HEK293 (cell line): ENCODE measurements at regions not wholly inside any gene's neighbourhood (a gene's known extent, or its start where the extent isn't known, plus 50 kb on each side); places are given as distances from the start of the nearest gene placed in this dataset.
"Not testable (repeated sequence)": the region's sequence is repeated elsewhere in the genome, so short reads cannot be mapped to it uniquely, and the experiment has no call there.

Experiments
- CTCF ChIA-PET: fragments of 350-600 bp; formaldehyde crosslinking; extraction: SDS; loops from one replicate; lab custom pipeline; 2021; ENCODE audit warnings: antibody characterized with exemption; lab: Yijun Ruan, JAX
- POLR2A ChIA-PET: fragments of 300-600 bp; formaldehyde crosslinking; extraction: SDS; loops from one replicate; lab custom pipeline; 2020; ENCODE audit warnings: antibody characterized with exemption, inconsistent platforms; lab: Yijun Ruan, JAX
- H3K27ac ChIP-seq: fragments of 200-500 bp; sonication (Bioruptor generic); 2 replicates; pipeline ENCODE4 v1.5.1; 2014; ENCODE audit warnings: low read depth, low read length, control low read depth, inconsistent platforms; ENCODE audit errors: extremely low read depth
- H3K36me3 ChIP-seq, 2 experiments: fragments of 200-500 bp in 1 of 2; sonication (Bioruptor generic) in 1 of 2; 1 replicate in 1 of 2; 2 replicates in 1 of 2; pipeline ENCODE4 v1.5.1; 2014 to 2017; ENCODE audit warnings: inconsistent platforms in 2 of 2, low read length in 2 of 2; ENCODE audit not compliant: control insufficient read depth in 2 of 2, insufficient read depth in 1 of 2
- H3K4me1 ChIP-seq: fragments of 200-500 bp; sonication (Bioruptor generic); 2 replicates; pipeline ENCODE4 v1.5.1; 2014; ENCODE audit warnings: mild to moderate bottlenecking, low read length, inconsistent platforms; ENCODE audit not compliant: control insufficient read depth, insufficient read depth
- H3K4me3 ChIP-seq: 2 replicates; pipeline ENCODE4 v1.5.1; 2011; ENCODE audit warnings: low read depth, mild to moderate bottlenecking, control low read depth, low read length, moderate library complexity
- H3K9me3 ChIP-seq: fragments of 200-500 bp; sonication (Bioruptor generic); 2 replicates; pipeline ENCODE4 v1.5.1; 2014; ENCODE audit warnings: low read depth, low read length, inconsistent platforms; ENCODE audit not compliant: control insufficient read depth, insufficient read depth
- ELK4 ChIP-seq: IDR thresholded peaks from 2 replicates; pipeline ENCODE4 v1.6.1; 2011; ENCODE audit warnings: mild to moderate bottlenecking, low read depth, low read length, borderline replicate concordance
- GLIS1 ChIP-seq: fragments of 450-650 bp; formaldehyde crosslinking; IDR thresholded peaks from 2 replicates; pipeline ENCODE4 v1.5.1; 2016; ENCODE audit warnings: missing biosample characterization, missing genetic modification characterization
- GLIS2 ChIP-seq: fragments of 450-650 bp; formaldehyde crosslinking; IDR thresholded peaks from 2 replicates; pipeline ENCODE4 v1.5.1; 2016; ENCODE audit warnings: missing biosample characterization, missing genetic modification characterization
- HOXA7 ChIP-seq: sonication (generic); formaldehyde crosslinking; IDR thresholded peaks from 2 replicates; pipeline ENCODE4 v1.8.1; 2022; ENCODE audit warnings: missing genetic modification reagents, borderline replicate concordance
- RBAK ChIP-seq: fragments of 450-650 bp; formaldehyde crosslinking; IDR thresholded peaks from 2 replicates; pipeline ENCODE4 v1.5.1; 2016; ENCODE audit warnings: missing biosample characterization, missing genetic modification characterization
- REPIN1 ChIP-seq: fragments of 450-650 bp; formaldehyde crosslinking; IDR thresholded peaks from 2 replicates; pipeline ENCODE4 v1.5.1; 2017; ENCODE audit warnings: missing biosample characterization, missing genetic modification characterization, low read depth
- ZBTB49 ChIP-seq: fragments of 450-650 bp; formaldehyde crosslinking; IDR thresholded peaks from 2 replicates; pipeline ENCODE4 v1.5.1; 2016; ENCODE audit warnings: missing biosample characterization, missing genetic modification characterization, low read depth
- ZNF146 ChIP-seq: fragments of 450-650 bp; formaldehyde crosslinking; IDR thresholded peaks from 2 replicates; pipeline ENCODE4 v1.5.1; 2016; ENCODE audit warnings: missing biosample characterization, missing genetic modification characterization
- ZNF2 ChIP-seq: fragments of 450-650 bp; formaldehyde crosslinking; IDR thresholded peaks from 2 replicates; pipeline ENCODE4 v1.5.1; 2016; ENCODE audit warnings: missing biosample characterization, missing genetic modification characterization
- ZNF221 ChIP-seq: fragments of 450-650 bp; formaldehyde crosslinking; IDR thresholded peaks from 2 replicates; pipeline ENCODE4 v1.5.1; 2017; ENCODE audit warnings: missing biosample characterization, missing genetic modification characterization, borderline replicate concordance
- ZNF239 ChIP-seq: fragments of 450-650 bp; formaldehyde crosslinking; IDR thresholded peaks from 2 replicates; pipeline ENCODE4 v1.5.1; 2016; ENCODE audit warnings: missing biosample characterization, missing genetic modification characterization
- ZNF274 ChIP-seq, 2 experiments: fragments of 200-500 bp in 1 of 2; fragments of 450-650 bp in 1 of 2; sonication (Bioruptor generic) in 1 of 2; formaldehyde crosslinking in 1 of 2; IDR thresholded peaks; 2 replicates each; pipeline versions ENCODE4 v1.5.1 to v1.6.1; 2014 to 2016; ENCODE audit warnings: borderline replicate concordance in 1 of 2, inconsistent platforms in 1 of 2, low read length in 1 of 2, missing biosample characterization in 1 of 2, missing genetic modification characterization in 1 of 2
- ZNF404 ChIP-seq: fragments of 450-650 bp; formaldehyde crosslinking; IDR thresholded peaks from 2 replicates; pipeline ENCODE4 v1.5.1; 2017; ENCODE audit warnings: missing biosample characterization, missing genetic modification characterization
- ZNF416 ChIP-seq: fragments of 450-650 bp; formaldehyde crosslinking; IDR thresholded peaks from 2 replicates; pipeline ENCODE4 v1.5.1; 2016; ENCODE audit warnings: missing biosample characterization, missing genetic modification characterization
- ZNF571 ChIP-seq: fragments of 450-650 bp; formaldehyde crosslinking; IDR thresholded peaks from 2 replicates; pipeline ENCODE4 v1.5.0; 2017; ENCODE audit warnings: missing biosample characterization, missing genetic modification characterization
- ZNF629 ChIP-seq: fragments of 450-650 bp; formaldehyde crosslinking; IDR thresholded peaks from 2 replicates; pipeline ENCODE4 v1.5.1; 2017; ENCODE audit warnings: missing biosample characterization, missing genetic modification characterization
- ZNF654 ChIP-seq: fragments of 450-650 bp; formaldehyde crosslinking; IDR thresholded peaks from 2 replicates; pipeline ENCODE4 v1.5.1; 2016; ENCODE audit warnings: low read depth, missing biosample characterization, missing genetic modification characterization
- ZNF777 ChIP-seq: fragments of 450-650 bp; formaldehyde crosslinking; IDR thresholded peaks from 2 replicates; pipeline ENCODE4 v1.5.1; 2017; ENCODE audit warnings: missing biosample characterization, missing genetic modification characterization, borderline replicate concordance

- no peak for TF ChIP-seq HOXA7
Observed at GRCh38 chr5:85000671-85001070, 616.0 kb upstream of the EDIL3 start (continued).

- POLR2A ChIA-PET, H3K4me1 ChIP-seq, H3K9me3 ChIP-seq, H3K4me3 ChIP-seq, CTCF ChIA-PET, H3K36me3 ChIP-seq, H3K27ac ChIP-seq: not testable (repeated sequence)
Observed at GRCh38 chr5:85002026-85002425, 617.3 kb upstream of the EDIL3 start.

DNA sequence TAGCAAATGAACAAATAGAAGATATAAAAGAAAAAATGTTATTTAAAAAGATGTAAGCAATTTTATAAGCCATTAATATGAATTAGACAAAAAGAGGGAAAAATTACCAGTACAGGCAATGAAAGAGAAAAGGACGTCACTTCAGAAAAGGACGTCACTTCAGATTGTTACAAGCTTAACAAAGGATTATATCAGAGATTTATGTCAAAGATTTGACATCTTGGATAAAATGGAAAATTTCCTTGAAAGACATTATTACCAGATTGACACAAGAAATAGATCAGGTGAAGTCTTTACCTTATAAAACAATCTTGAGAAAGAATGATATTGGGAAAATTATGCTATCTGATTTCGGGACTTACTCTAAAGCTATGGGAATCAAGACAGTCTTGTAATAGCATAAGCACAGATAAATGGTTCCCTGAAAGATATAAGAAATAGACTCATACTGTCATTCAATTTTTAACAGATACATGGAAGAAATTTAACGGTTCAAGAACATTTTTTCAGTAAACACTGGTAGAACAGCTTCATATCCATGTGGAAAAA, 625.4 kb upstream of the EDIL3 start:
- Histone ChIP-seq H3K36me3 (no peaks in the 10 kb centered on the region), H3K4me1 (no peaks in the 10 kb centered on the region), H3K4me3 (no peak overlapping the region), H3K27ac (no peak overlapping the region), H3K9me3 (no peaks in the 10 kb centered on the region)
- CTCF ChIA-PET: no interaction called here
- TF ChIP-seq RBAK (tag by site-specific recombination): no peak
- TF ChIP-seq ZNF571 (tag by site-specific recombination): no peak
- no peak for TF ChIP-seq ZNF239
- no peak for TF ChIP-seq GLIS2 (tag by site-specific recombination)
- no peak for TF ChIP-seq GLIS1 (tag by site-specific recombination)
- no peak for TF ChIP-seq ZNF221 (tag by site-specific recombination)
- no peak for TF ChIP-seq ZNF654 (tag by site-specific recombination)
- TF ChIP-seq ZNF629 (tag by site-specific recombination): no peak
- no peak for TF ChIP-seq ZBTB49 (tag by site-specific recombination)
- TF ChIP-seq ZNF274 (IDR thresholded peaks at IDR 0.05; ENCODE audit: low read length): no peak
- TF ChIP-seq ZNF274 (tag by site-specific recombination; IDR thresholded peaks at IDR 0.05; ENCODE audit: borderline replicate concordance): no peak
- TF ChIP-seq ZNF416 (tag by site-specific recombination): no peak
- TF ChIP-seq ZNF146 (tag by site-specific recombination): no peak
- TF ChIP-seq ZNF2 (tag by site-specific recombination): no peak
- POLR2A ChIA-PET: no interaction called here

GRCh38 chr5:85017261-85017660, 632.6 kb upstream of the EDIL3 start:
- TF ChIP-seq ELK4: no peak
- no peak for TF ChIP-seq REPIN1
- no peak for TF ChIP-seq ZNF777 (tag by site-specific recombination)
- no peak for TF ChIP-seq ZNF404
- TF ChIP-seq, all 188 proteins: peak for 0
- CTCF ChIA-PET: interaction anchor here (0.6 kb wide), 1 partner anchor 994 kb away, joined by 3 read pairs; no protein-coding TSS in a partner anchor
- POLR2A ChIA-PET: no interaction called here
- Histone ChIP-seq H3K9me3 (no peaks in the 10 kb centered on the region), H3K36me3 (no peaks in the 10 kb centered on the region), H3K27ac (no peak overlapping the region), H3K4me1 (no peaks in the 10 kb centered on the region), H3K4me3 (no peak overlapping the region)
